ENCODE measurements at regions not wholly inside any gene's neighbourhood (a gene's known extent, or its start where the extent isn't known, plus 50 kb on each side); places are given as distances from the start of the nearest gene placed in this dataset.

- TF ChIP-seq CTCF (conservative IDR thresholded peaks at IDR 0.05 in 1 of 2, IDR thresholded peaks at IDR 0.05 in 1 of 2; ENCODE audit: low read depth in 1 of 2, low read length in 2 of 2) (no peak), EZH2 (IDR thresholded peaks at IDR 0.05; ENCODE audit: low read length, missing control alignments) (no peak)
These were observed 481.1 kb upstream of the MAN1A1 start for GRCh38 chr6:119830494-119831295.
